ENCODE measurements at regions not wholly inside any gene's neighbourhood (a gene's known extent, or its start where the extent isn't known, plus 50 kb on each side); places are given as distances from the start of the nearest gene placed in this dataset.

DNA sequence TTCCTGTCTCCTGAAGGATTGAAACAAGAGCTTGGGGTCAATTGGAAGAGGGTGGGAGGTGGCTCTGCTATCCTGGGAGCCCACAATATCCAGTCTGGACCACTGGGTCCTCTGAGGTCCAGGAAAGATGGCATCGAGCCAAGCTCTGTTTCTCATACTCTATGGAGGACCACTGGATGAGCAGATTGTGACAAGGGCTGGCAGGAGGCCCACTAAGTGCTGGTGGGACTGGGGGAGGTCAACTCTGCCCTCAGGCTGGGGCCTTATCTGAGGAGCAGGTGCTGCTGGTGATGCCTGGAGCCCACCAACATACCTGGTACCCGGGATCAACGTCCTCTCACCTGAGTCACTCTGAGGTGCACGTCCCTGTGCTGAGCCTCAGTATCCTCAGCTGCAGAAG is 142.4 kb downstream of the NDUFA10 start:
- TF ChIP-seq EZH2 (IDR thresholded peaks at IDR 0.05; ENCODE audit: low read depth, unreplicated experiment) (no peak), STAT1 (IDR thresholded peaks at IDR 0.05; ENCODE audit: unreplicated experiment) (no peak), POLR2AphosphoS5 (IDR thresholded peaks at IDR 0.05; ENCODE audit: low read depth) (no peak), EZH2phosphoT487 (IDR thresholded peaks at IDR 0.05; ENCODE audit: unreplicated experiment) (no peak), CREB1 (CRISPR knock-in tag; IDR thresholded peaks at IDR 0.05; ENCODE audit: low read depth) (no peak), NANOG (IDR thresholded peaks at IDR 0.05; ENCODE audit: borderline replicate concordance) (no peak), ZNF331 (CRISPR knock-in tag; IDR thresholded peaks at IDR 0.05; ENCODE audit: low read depth) (no peak), JUNB (IDR thresholded peaks at IDR 0.05; ENCODE audit: unreplicated experiment) (no peak)
- TF ChIP-seq, protein P1, sequence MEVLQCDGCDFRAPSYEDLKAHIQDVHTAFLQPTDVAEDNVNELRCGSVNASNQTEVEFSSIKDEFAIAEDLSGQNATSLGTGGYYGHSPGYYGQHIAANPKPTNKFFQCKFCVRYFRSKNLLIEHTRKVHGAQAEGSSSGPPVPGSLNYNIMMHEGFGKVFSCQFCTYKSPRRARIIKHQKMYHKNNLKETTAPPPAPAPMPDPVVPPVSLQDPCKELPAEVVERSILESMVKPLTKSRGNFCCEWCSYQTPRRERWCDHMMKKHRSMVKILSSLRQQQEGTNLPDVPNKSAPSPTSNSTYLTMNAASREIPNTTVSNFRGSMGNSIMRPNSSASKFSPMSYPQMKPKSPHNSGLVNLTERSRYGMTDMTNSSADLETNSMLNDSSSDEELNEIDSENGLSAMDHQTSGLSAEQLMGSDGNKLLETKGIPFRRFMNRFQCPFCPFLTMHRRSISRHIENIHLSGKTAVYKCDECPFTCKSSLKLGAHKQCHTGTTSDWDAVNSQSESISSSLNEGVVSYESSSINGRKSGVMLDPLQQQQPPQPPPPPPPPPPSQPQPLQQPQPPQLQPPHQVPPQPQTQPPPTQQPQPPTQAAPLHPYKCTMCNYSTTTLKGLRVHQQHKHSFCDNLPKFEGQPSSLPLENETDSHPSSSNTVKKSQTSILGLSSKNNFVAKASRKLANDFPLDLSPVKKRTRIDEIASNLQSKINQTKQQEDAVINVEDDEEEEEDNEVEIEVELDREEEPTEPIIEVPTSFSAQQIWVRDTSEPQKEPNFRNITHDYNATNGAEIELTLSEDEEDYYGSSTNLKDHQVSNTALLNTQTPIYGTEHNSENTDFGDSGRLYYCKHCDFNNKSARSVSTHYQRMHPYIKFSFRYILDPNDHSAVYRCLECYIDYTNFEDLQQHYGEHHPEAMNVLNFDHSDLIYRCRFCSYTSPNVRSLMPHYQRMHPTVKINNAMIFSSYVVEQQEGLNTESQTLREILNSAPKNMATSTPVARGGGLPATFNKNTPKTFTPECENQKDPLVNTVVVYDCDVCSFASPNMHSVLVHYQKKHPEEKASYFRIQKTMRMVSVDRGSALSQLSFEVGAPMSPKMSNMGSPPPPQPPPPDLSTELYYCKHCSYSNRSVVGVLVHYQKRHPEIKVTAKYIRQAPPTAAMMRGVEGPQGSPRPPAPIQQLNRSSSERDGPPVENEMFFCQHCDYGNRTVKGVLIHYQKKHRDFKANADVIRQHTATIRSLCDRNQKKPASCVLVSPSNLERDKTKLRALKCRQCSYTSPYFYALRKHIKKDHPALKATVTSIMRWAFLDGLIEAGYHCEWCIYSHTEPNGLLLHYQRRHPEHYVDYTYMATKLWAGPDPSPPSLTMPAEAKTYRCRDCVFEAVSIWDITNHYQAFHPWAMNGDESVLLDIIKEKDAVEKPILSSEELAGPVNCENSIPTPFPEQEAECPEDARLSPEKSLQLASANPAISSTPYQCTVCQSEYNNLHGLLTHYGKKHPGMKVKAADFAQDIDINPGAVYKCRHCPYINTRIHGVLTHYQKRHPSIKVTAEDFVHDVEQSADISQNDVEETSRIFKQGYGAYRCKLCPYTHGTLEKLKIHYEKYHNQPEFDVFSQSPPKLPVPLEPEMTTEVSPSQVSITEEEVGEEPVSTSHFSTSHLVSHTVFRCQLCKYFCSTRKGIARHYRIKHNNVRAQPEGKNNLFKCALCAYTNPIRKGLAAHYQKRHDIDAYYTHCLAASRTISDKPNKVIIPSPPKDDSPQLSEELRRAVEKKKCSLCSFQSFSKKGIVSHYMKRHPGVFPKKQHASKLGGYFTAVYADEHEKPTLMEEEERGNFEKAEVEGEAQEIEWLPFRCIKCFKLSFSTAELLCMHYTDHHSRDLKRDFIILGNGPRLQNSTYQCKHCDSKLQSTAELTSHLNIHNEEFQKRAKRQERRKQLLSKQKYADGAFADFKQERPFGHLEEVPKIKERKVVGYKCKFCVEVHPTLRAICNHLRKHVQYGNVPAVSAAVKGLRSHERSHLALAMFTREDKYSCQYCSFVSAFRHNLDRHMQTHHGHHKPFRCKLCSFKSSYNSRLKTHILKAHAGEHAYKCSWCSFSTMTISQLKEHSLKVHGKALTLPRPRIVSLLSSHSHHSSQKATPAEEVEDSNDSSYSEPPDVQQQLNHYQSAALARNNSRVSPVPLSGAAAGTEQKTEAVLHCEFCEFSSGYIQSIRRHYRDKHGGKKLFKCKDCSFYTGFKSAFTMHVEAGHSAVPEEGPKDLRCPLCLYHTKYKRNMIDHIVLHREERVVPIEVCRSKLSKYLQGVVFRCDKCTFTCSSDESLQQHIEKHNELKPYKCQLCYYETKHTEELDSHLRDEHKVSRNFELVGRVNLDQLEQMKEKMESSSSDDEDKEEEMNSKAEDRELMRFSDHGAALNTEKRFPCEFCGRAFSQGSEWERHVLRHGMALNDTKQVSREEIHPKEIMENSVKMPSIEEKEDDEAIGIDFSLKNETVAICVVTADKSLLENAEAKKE (CRISPR knock-in tag; IDR thresholded peaks at IDR 0.05), result no peak
- TF ChIP-seq, protein P2, sequence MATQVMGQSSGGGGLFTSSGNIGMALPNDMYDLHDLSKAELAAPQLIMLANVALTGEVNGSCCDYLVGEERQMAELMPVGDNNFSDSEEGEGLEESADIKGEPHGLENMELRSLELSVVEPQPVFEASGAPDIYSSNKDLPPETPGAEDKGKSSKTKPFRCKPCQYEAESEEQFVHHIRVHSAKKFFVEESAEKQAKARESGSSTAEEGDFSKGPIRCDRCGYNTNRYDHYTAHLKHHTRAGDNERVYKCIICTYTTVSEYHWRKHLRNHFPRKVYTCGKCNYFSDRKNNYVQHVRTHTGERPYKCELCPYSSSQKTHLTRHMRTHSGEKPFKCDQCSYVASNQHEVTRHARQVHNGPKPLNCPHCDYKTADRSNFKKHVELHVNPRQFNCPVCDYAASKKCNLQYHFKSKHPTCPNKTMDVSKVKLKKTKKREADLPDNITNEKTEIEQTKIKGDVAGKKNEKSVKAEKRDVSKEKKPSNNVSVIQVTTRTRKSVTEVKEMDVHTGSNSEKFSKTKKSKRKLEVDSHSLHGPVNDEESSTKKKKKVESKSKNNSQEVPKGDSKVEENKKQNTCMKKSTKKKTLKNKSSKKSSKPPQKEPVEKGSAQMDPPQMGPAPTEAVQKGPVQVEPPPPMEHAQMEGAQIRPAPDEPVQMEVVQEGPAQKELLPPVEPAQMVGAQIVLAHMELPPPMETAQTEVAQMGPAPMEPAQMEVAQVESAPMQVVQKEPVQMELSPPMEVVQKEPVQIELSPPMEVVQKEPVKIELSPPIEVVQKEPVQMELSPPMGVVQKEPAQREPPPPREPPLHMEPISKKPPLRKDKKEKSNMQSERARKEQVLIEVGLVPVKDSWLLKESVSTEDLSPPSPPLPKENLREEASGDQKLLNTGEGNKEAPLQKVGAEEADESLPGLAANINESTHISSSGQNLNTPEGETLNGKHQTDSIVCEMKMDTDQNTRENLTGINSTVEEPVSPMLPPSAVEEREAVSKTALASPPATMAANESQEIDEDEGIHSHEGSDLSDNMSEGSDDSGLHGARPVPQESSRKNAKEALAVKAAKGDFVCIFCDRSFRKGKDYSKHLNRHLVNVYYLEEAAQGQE (IDR thresholded peaks at IDR 0.05; ENCODE audit: unreplicated experiment), result no peak
- TF ChIP-seq, protein P3, sequence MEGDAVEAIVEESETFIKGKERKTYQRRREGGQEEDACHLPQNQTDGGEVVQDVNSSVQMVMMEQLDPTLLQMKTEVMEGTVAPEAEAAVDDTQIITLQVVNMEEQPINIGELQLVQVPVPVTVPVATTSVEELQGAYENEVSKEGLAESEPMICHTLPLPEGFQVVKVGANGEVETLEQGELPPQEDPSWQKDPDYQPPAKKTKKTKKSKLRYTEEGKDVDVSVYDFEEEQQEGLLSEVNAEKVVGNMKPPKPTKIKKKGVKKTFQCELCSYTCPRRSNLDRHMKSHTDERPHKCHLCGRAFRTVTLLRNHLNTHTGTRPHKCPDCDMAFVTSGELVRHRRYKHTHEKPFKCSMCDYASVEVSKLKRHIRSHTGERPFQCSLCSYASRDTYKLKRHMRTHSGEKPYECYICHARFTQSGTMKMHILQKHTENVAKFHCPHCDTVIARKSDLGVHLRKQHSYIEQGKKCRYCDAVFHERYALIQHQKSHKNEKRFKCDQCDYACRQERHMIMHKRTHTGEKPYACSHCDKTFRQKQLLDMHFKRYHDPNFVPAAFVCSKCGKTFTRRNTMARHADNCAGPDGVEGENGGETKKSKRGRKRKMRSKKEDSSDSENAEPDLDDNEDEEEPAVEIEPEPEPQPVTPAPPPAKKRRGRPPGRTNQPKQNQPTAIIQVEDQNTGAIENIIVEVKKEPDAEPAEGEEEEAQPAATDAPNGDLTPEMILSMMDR (conservative IDR thresholded peaks at IDR 0.05; ENCODE audit: low read depth in 2 of 2), result no peak
- TF ChIP-seq, protein P4, sequence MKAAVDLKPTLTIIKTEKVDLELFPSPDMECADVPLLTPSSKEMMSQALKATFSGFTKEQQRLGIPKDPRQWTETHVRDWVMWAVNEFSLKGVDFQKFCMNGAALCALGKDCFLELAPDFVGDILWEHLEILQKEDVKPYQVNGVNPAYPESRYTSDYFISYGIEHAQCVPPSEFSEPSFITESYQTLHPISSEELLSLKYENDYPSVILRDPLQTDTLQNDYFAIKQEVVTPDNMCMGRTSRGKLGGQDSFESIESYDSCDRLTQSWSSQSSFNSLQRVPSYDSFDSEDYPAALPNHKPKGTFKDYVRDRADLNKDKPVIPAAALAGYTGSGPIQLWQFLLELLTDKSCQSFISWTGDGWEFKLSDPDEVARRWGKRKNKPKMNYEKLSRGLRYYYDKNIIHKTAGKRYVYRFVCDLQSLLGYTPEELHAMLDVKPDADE (IDR thresholded peaks at IDR 0.05), result no peak
